Kidney epithelial cell (primary cell): ENCODE measurements at regions not wholly inside any gene's neighbourhood (a gene's known extent, or its start where the extent isn't known, plus 50 kb on each side); places are given as distances from the start of the nearest gene placed in this dataset.

ENCODE experiments used
- DNase-seq: peaks from one replicate; pipeline ENCODE4 v3.0.0-alpha.2; 2010; ENCODE audit warnings: low read depth
- H3K27me3 ChIP-seq: 2 replicates; pipeline ENCODE4 v1.6.0; 2011; ENCODE audit warnings: low read length; ENCODE audit not compliant: control insufficient read depth, insufficient read depth
- H3K36me3 ChIP-seq: 2 replicates; pipeline ENCODE4 v1.5.1; 2011; ENCODE audit warnings: low read length; ENCODE audit not compliant: control insufficient read depth, insufficient read depth
- H3K4me3 ChIP-seq: 2 replicates; pipeline ENCODE4 v1.5.1; 2011; ENCODE audit warnings: low read depth, mild to moderate bottlenecking, control low read depth, low read length
- TF ChIP-seq, protein P1 (sequence below): IDR thresholded peaks from 2 replicates; pipeline ENCODE4 v1.5.1; 2011; ENCODE audit warnings: mild to moderate bottlenecking, moderate library complexity, low read length, control low read depth, inconsistent platforms; ENCODE audit not compliant: insufficient read depth, poor library complexity, severe bottlenecking

GRCh38 chr9:12904261-12905000 is 129.6 kb downstream of the LURAP1L start:
- Histone ChIP-seq H3K27me3 (no peaks in the 10 kb centered on the region), H3K4me3 (no peak overlapping the region), H3K36me3 (no peaks in the 10 kb centered on the region)
- TF ChIP-seq, protein P1, sequence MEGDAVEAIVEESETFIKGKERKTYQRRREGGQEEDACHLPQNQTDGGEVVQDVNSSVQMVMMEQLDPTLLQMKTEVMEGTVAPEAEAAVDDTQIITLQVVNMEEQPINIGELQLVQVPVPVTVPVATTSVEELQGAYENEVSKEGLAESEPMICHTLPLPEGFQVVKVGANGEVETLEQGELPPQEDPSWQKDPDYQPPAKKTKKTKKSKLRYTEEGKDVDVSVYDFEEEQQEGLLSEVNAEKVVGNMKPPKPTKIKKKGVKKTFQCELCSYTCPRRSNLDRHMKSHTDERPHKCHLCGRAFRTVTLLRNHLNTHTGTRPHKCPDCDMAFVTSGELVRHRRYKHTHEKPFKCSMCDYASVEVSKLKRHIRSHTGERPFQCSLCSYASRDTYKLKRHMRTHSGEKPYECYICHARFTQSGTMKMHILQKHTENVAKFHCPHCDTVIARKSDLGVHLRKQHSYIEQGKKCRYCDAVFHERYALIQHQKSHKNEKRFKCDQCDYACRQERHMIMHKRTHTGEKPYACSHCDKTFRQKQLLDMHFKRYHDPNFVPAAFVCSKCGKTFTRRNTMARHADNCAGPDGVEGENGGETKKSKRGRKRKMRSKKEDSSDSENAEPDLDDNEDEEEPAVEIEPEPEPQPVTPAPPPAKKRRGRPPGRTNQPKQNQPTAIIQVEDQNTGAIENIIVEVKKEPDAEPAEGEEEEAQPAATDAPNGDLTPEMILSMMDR = no peak
- DNase-seq = no peak

DNA sequence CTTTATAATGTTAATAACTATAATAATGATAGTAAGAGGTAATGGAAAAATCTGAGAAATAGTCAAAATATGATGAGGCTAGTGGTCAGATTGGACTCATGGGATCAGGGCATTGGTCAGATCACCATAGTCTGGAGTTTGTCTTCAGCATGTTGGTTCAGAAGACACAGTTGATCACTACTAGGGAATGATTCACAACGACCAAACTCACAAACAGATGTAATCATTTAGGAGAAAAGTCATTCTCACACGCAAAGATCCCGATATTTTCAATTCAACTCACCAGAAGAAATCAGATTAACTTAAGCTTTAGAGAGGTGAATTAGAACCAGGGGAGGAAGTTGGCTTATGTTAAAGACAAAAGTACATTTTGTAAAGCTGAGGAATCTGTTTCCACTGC is 131.8 kb downstream of the LURAP1L start:
- TF ChIP-seq, protein P1 = no peak
- Histone ChIP-seq H3K4me3 (no peak overlapping the region), H3K27me3 (no peaks in the 10 kb centered on the region), H3K36me3 (no peaks in the 10 kb centered on the region)
- no peak for DNase-seq

- no peaks in the 10 kb centered on the region for H3K27me3 ChIP-seq
- no peak overlapping the region for H3K4me3 ChIP-seq
- H3K36me3 ChIP-seq = no peaks in the 10 kb centered on the region
- TF ChIP-seq, protein P1 = no peak
- no peak for DNase-seq
These were observed 134.1 kb downstream of the LURAP1L start for GRCh38 chr9:12908895-12909294.

DNA sequence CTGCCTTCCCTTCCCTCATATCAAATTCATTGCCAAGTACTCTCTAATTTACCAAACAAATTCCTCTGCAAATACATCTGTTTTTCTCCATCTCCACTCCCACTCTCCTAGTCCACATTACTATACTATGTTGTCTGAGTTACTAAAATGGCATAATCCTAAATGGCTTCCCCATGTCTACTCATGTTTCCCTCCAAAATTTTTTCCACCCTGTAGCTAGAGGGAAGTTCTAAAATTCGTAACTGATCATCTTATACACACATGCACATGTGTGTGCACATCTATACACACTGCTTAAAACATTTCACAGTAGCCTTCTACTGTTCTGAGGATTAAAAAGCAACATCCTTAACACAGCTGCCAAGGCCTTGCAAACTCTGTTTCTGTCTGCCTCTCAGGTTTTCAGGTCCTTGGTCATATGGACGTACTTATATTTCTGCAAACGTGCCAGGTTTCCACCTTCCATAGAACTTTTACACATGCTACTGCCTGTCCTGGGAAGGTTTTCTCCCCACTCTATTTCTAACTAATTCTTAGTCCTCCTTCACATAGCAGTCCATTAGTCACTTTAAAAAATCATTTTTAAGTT is 140.6 kb downstream of the LURAP1L start:
- DNase-seq = no peak
- no peaks in the 10 kb centered on the region for H3K27me3 ChIP-seq
- H3K36me3 ChIP-seq = no peaks in the 10 kb centered on the region
- TF ChIP-seq, protein P1 = no peak
- H3K4me3 ChIP-seq = no peak overlapping the region

DNA sequence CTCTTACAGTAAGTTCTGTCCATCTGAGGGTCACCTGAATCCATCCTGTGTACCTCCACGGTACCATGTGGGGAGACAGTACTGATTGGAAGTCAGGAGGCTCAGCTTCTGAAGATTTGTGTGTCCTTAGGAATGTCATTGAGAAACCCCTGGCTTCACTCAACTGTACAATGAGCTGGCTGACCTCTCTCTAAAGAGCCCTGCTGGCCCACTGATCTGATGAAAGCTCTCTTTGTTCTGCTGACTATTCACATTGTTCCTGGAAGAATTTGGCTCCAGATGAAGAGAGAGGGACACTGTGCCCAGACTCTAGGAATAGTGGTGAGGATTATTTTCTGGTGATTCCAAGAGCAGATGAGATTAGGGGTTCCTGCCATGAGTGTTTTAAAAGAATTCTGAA is 141.2 kb downstream of the LURAP1L start:
- Histone ChIP-seq H3K4me3 (no peak overlapping the region), H3K27me3 (no peaks in the 10 kb centered on the region), H3K36me3 (no peaks in the 10 kb centered on the region)
- no peak for DNase-seq
- TF ChIP-seq, protein P1 = no peak

DNA sequence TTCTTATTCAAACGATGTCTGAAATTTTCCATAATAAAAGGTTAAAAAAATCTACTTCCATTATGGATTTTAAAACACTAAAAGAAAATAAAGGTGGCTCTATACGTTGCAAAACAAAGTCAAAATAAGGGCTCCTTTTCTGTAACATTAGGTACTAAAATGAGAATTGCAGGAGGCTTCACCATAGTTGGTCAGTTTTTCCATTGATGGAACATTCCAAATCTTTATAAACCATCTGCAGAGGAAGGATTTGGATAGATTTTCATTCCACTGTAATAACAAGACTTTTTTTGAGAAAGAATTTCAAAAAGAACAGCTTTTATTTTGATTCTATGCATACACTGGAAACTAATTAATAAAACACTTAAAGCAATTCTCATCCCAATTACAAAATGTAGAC is 145.6 kb downstream of the LURAP1L start:
- no peak for DNase-seq
- H3K4me3 ChIP-seq = no peak overlapping the region

More for the DNA sequence above, 145.6 kb downstream of the LURAP1L start:
- no peaks in the 10 kb centered on the region for H3K36me3 ChIP-seq
- H3K27me3 ChIP-seq = no peaks in the 10 kb centered on the region
- TF ChIP-seq, protein P1 = no peak
